ENCODE measurements at regions not wholly inside any gene's neighbourhood (a gene's known extent, or its start where the extent isn't known, plus 50 kb on each side); places are given as distances from the start of the nearest gene placed in this dataset.

GRCh38 chr10:91742229-91742628, 56.0 kb upstream of the TNKS2 start:
- DNase-seq (ENCODE audit: low spot score), result no peak
- CTCF ChIA-PET, result interaction anchor here (1.3 to 2.0 kb wide), 2 partner anchors 98 to 110 kb away, joined by 3 to 10 read pairs; partner anchors contain the start of gene PPP1R3C
- Mint-ChIP-seq H3K27ac (no peak overlapping the region), H3K4me1 (peaks cover 9% of the 10 kb centered on the region), H3K36me3 (no peaks in the 10 kb centered on the region), H3K4me3 (no peak overlapping the region), H3K9me3 (no peaks in the 10 kb centered on the region), H3K27me3 (ENCODE audit: low read depth) (peaks cover 44% of the 10 kb centered on the region)
- POLR2A ChIA-PET, result no interaction called here
- TF ChIP-seq ZMAT4 (CRISPR knock-in tag; IDR thresholded peaks at IDR 0.05) (no peak), EMX1 (CRISPR knock-in tag; IDR thresholded peaks at IDR 0.05) (no peak), CBFB (CRISPR knock-in tag; IDR thresholded peaks at IDR 0.05; ENCODE audit: low read depth) (no peak), ZNF232 (CRISPR knock-in tag; IDR thresholded peaks at IDR 0.05) (no peak), ATF6 (CRISPR knock-in tag; IDR thresholded peaks at IDR 0.05) (no peak), ZNF219 (CRISPR knock-in tag; IDR thresholded peaks at IDR 0.05; ENCODE audit: borderline replicate concordance) (no peak), AR (CRISPR knock-in tag; IDR thresholded peaks at IDR 0.05) (no peak), NR2C2 (CRISPR knock-in tag; IDR thresholded peaks at IDR 0.05) (no peak), GRHL2 (CRISPR knock-in tag; IDR thresholded peaks at IDR 0.05; ENCODE audit: insufficient replicate concordance, severe bottlenecking) (no peak), TP53 (CRISPR knock-in tag; IDR thresholded peaks at IDR 0.05) (no peak), CREB1 (CRISPR knock-in tag; IDR thresholded peaks at IDR 0.05) (no peak)
- no peak for ATAC-seq

- no peak for DNase-seq (ENCODE audit: low spot score)
- TF ChIP-seq SP1 (CRISPR knock-in tag; conservative IDR thresholded peaks at IDR 0.05), result no peak
- TF ChIP-seq MXD4 (CRISPR knock-in tag; IDR thresholded peaks at IDR 0.05; ENCODE audit: borderline replicate concordance), result no peak
- TF ChIP-seq ATF6 (CRISPR knock-in tag; IDR thresholded peaks at IDR 0.05), result no peak
- no peak for TF ChIP-seq ZNF671 (CRISPR knock-in tag; IDR thresholded peaks at IDR 0.05)
- no peak for TF ChIP-seq NR2C2 (CRISPR knock-in tag; IDR thresholded peaks at IDR 0.05)
- TF ChIP-seq ARID4B (CRISPR knock-in tag; IDR thresholded peaks at IDR 0.05; ENCODE audit: borderline replicate concordance), result no peak
- TF ChIP-seq ERG (CRISPR knock-in tag; IDR thresholded peaks at IDR 0.05), result no peak
- Mint-ChIP-seq H3K9me3 (no peaks in the 10 kb centered on the region), H3K4me1 (peaks cover 16% of the 10 kb centered on the region), H3K4me3 (no peak overlapping the region), H3K27me3 (ENCODE audit: low read depth) (peaks cover 50% of the 10 kb centered on the region), H3K36me3 (no peaks in the 10 kb centered on the region), H3K27ac (no peak overlapping the region)
- ChIA-PET POLR2A (no interaction called here), CTCF (no interaction called here)
- no peak for ATAC-seq
Measured at GRCh38 chr10:91741356-91741755, 56.9 kb upstream of the TNKS2 start.
